Psoas muscle (tissue), 7 donors: ENCODE measurements at regions not wholly inside any gene's neighbourhood (a gene's known extent, or its start where the extent isn't known, plus 50 kb on each side); places are given as distances from the start of the nearest gene placed in this dataset.

ENCODE experiments used
- ATAC-seq, 4 donors: fragments of 200-7000 bp; cut with Tn5 transposase; one replicate each; pipeline ENCODE4 v1.9.1; 2020; ENCODE audit warnings: moderate library complexity in 3 of 4, mild to moderate bottlenecking in 2 of 4
- DNase-seq, 2 donors: peaks; one replicate each; pipeline ENCODE4 v3.0.0-alpha.2; 2020
- H3K27ac ChIP-seq: fragments of 200-600 bp; one replicate; pipeline ENCODE4 v1.8.0; 2022
- H3K27me3 ChIP-seq, 3 donors: fragments of 200-600 bp in 1 of 3; one replicate each; pipeline versions ENCODE4 v1.6.1 to v1.8.0; 2013 to 2022; ENCODE audit warnings: low read length in 2 of 3, mild to moderate bottlenecking in 2 of 3, moderate library complexity in 1 of 3; ENCODE audit not compliant: insufficient read depth in 3 of 3
- H3K36me3 ChIP-seq, 2 donors: fragments of 200-600 bp in 1 of 2; one replicate each; pipeline versions ENCODE4 v1.6.1 to v1.8.0; 2013 to 2022; ENCODE audit warnings: low read depth in 1 of 2, mild to moderate bottlenecking in 1 of 2, moderate library complexity in 1 of 2; ENCODE audit not compliant: insufficient read depth in 1 of 2
- H3K4me1 ChIP-seq: fragments of 200-600 bp; one replicate; pipeline ENCODE4 v1.8.0; 2022
- H3K4me3 ChIP-seq: fragments of 200-600 bp; one replicate; pipeline ENCODE4 v1.8.0; 2022; ENCODE audit warnings: mild to moderate bottlenecking
- H3K9me3 ChIP-seq: fragments of 200-600 bp; one replicate; pipeline ENCODE4 v1.8.0; 2022
- CTCF ChIP-seq: fragments of 200-600 bp; IDR thresholded peaks from one replicate; pipeline ENCODE4 v1.8.0; 2022; ENCODE audit warnings: antibody characterized with exemption
- WGBS, 3 donors: extraction: QIAGEN DNeasy Blood & Tissue Kit; methylation state at CpG; one replicate each; pipeline versions ENCODE4 v1.1.6 to v1.1.7; 2013; 5-methylcytosine and 5-hydroxymethylcytosine counted together
- intact Hi-C, 2 donors: fragments of 100-400 bp; cut with DNase I; formaldehyde crosslinking; loops; one replicate each; pipeline versions ENCODE4 v1.11.0 to v1.14.2; 2022
- donor health status: healthy with polysubstance abuse.
- donor health status: DM: no; HTN: no; CAD: no; lungs with moderate emphysema.
- donor health status: Bipolar disorder and iron deficiency.
- donor health status: healthy.
- donor health status: DM: yes; HTN: yes; CAD: no.
- donor health status: DM: no; HTN: no; CAD: no.
- donor health status: DM: yes; HTN: yes; CAD: no.

GRCh38 chr1:199184180-199184579, 545.3 kb downstream of the PTPRC start:
- no peaks in the 10 kb centered on the region for H3K4me1 ChIP-seq

GRCh38 chr1:199194862-199195261, 556.0 kb downstream of the PTPRC start:
- WGBS, 3 donors, result 92% methylated on average over 7 of the region's 7 CpGs
- intact Hi-C loops, result no loop called here
- ATAC-seq, result no peak

More at GRCh38 chr1:199184180-199184579, 545.3 kb downstream of the PTPRC start:
- no peaks in the 10 kb centered on the region for H3K36me3 ChIP-seq
- H3K4me3 ChIP-seq, result no peak overlapping the region
- H3K27ac ChIP-seq, result no peak overlapping the region
- DNase-seq (no peak), ATAC-seq (no peak)
- H3K9me3 ChIP-seq, result no peaks in the 10 kb centered on the region
- no peaks in the 10 kb centered on the region for H3K27me3 ChIP-seq
- WGBS, 3 donors, result 97 to 99% (median 97%) methylated on average over 4 of the region's 4 CpGs
- intact Hi-C loops, result no loop called here
- TF ChIP-seq CTCF, result no peak

DNA sequence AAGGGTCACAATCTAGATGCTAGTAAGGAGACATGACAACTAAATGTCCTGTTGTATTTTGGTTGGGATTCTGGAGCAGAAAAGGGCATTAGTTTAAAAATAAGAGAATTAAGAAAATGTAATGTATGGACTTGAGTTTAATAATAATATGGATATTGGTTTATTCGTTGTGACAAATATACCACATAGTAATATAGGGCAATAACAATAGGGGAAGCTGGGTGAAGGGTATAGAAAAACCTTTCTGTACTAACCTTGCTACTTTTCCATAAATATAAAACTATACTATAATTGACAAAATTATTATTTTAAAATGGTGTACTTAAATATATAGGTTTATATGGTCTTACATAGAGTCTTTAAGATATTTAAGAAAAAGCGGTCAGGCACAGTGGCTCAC, 558.9 kb downstream of the PTPRC start:
- Histone ChIP-seq H3K36me3 (no peaks in the 10 kb centered on the region), H3K9me3 (no peaks in the 10 kb centered on the region), H3K27ac (no peak overlapping the region), H3K4me3 (no peak overlapping the region), H3K27me3 (no peaks in the 10 kb centered on the region), H3K4me1 (no peaks in the 10 kb centered on the region)
- intact Hi-C loops, result no loop called here
- no peak for DNase-seq
- WGBS, 3 donors, result 96 to 100% (median 96%) methylated on average over 2 of the region's 2 CpGs
- no peak for ATAC-seq
- TF ChIP-seq CTCF, result no peak

More at GRCh38 chr1:199194862-199195261, 556.0 kb downstream of the PTPRC start:
- no peak for DNase-seq
- Histone ChIP-seq H3K9me3 (no peaks in the 10 kb centered on the region), H3K4me3 (no peak overlapping the region), H3K27ac (no peak overlapping the region), H3K36me3 (no peaks in the 10 kb centered on the region), H3K27me3 (no peaks in the 10 kb centered on the region), H3K4me1 (no peaks in the 10 kb centered on the region)
- TF ChIP-seq CTCF, result no peak

GRCh38 chr1:199202331-199202730, 563.5 kb downstream of the PTPRC start:
- whole genome bisulfite sequencing, 3 donors, result 45 to 54% (median 46%) methylated on average over 3 of the region's 3 CpGs
- Histone ChIP-seq H3K36me3 (no peaks in the 10 kb centered on the region), H3K27me3 (no peaks in the 10 kb centered on the region), H3K9me3 (no peaks in the 10 kb centered on the region), H3K4me3 (no peak overlapping the region), H3K4me1 (no peaks in the 10 kb centered on the region), H3K27ac (no peak overlapping the region)
- TF ChIP-seq CTCF, result no peak
- ATAC-seq (no peak), DNase-seq (no peak)
- intact Hi-C loops, result no loop called here

DNA sequence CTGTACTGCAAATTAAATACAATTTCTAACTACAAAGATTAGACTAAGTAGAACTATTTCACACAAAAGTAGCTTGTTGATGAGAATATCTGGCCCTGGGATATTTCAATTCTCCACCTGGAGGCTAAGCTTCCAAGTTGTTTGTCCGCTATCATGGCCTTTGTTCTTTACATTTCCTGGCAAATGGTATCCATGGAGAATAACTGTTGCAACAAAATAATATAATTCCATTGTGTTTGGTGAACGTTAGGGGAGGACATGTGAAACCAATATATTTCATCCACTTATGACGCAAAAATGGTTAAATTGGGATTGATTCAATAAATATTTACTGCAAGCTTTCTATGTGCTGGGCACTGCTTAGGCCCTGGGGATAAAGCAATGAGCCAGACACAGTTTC, 565.4 kb downstream of the PTPRC start:
- Histone ChIP-seq H3K27me3 (no peaks in the 10 kb centered on the region), H3K36me3 (no peaks in the 10 kb centered on the region), H3K9me3 (no peaks in the 10 kb centered on the region), H3K4me3 (no peak overlapping the region), H3K4me1 (no peaks in the 10 kb centered on the region), H3K27ac (no peak overlapping the region)
- WGBS, 3 donors, result 55 to 72% (median 70%) methylated on average over 3 of the region's 3 CpGs
- TF ChIP-seq CTCF, result no peak
- DNase-seq, result no peak
- ATAC-seq, result no peak
- intact Hi-C loops, result no loop called here
